ENCODE measurements at regions not wholly inside any gene's neighbourhood (a gene's known extent, or its start where the extent isn't known, plus 50 kb on each side); places are given as distances from the start of the nearest gene placed in this dataset.

- TF ChIP-seq MAX (IDR thresholded peaks at IDR 0.05) (no peak), CEBPB (IDR thresholded peaks at IDR 0.05) (no peak), TCF12 (IDR thresholded peaks at IDR 0.05; ENCODE audit: low read depth) (no peak), RAD21 (IDR thresholded peaks at IDR 0.05; ENCODE audit: low read depth) (no peak), TAF1 (IDR thresholded peaks at IDR 0.05; ENCODE audit: low read depth) (no peak), FOXM1 (IDR thresholded peaks at IDR 0.05; ENCODE audit: borderline replicate concordance, low read depth) (no peak), YY1 (IDR thresholded peaks at IDR 0.05; ENCODE audit: low read depth) (no peak), EP300 (IDR thresholded peaks at IDR 0.05; ENCODE audit: borderline replicate concordance) (no peak)
Observed at GRCh38 chr6:8785223-8785622, 349.9 kb upstream of the SLC35B3 start.

All from Ishikawa (cell line).